AG10803 (cell line): ENCODE measurements at regions not wholly inside any gene's neighbourhood (a gene's known extent, or its start where the extent isn't known, plus 50 kb on each side); places are given as distances from the start of the nearest gene placed in this dataset.

Experiments
- DNase-seq: peaks from one replicate; pipeline ENCODE4 v3.0.0; 2010; ENCODE audit warnings: low read depth
- H3K4me3 ChIP-seq: 2 replicates; pipeline ENCODE4 v1.5.1; 2011; ENCODE audit warnings: mild to moderate bottlenecking, low read length, control low read depth
- CTCF ChIP-seq: conservative IDR thresholded peaks from 2 replicates; pipeline ENCODE4 v1.5.1; 2011; ENCODE audit warnings: mild to moderate bottlenecking, low read length, control low read depth, inconsistent platforms

- TF ChIP-seq CTCF = no peak
- no peak for DNase-seq
Measured at GRCh38 chr4:57633212-57633859, 523.2 kb upstream of the IGFBP7 start.

GRCh38 chr4:57632564-57632963 is 522.4 kb upstream of the IGFBP7 start:
- no peak for TF ChIP-seq CTCF
- no peak overlapping the region for H3K4me3 ChIP-seq
- no peak for DNase-seq

More at GRCh38 chr4:57633212-57633859, 523.2 kb upstream of the IGFBP7 start:
- H3K4me3 ChIP-seq = no peak overlapping the region

- no peak for DNase-seq
- no peak overlapping the region for H3K4me3 ChIP-seq
- no peak for TF ChIP-seq CTCF
Measured at GRCh38 chr4:57631147-57631546, 521.0 kb upstream of the IGFBP7 start.

GRCh38 chr4:57628004-57628403 is 517.8 kb upstream of the IGFBP7 start:
- H3K4me3 ChIP-seq = no peak overlapping the region
- no peak for TF ChIP-seq CTCF
- no peak for DNase-seq

GRCh38 chr4:57614257-57614932 is 504.2 kb upstream of the IGFBP7 start:
- TF ChIP-seq CTCF = no peak
- DNase-seq = no peak
- H3K4me3 ChIP-seq = no peak overlapping the region

GRCh38 chr4:57612279-57612678 is 502.1 kb upstream of the IGFBP7 start:
- DNase-seq = no peak
- no peak for TF ChIP-seq CTCF
- H3K4me3 ChIP-seq = no peak overlapping the region

- no peak for TF ChIP-seq CTCF
- H3K4me3 ChIP-seq = no peak overlapping the region
- no peak for DNase-seq
Measured at GRCh38 chr4:57607566-57608180, 497.5 kb upstream of the IGFBP7 start.
